Testis (tissue), 2 donors: ENCODE measurements at regions not wholly inside any gene's neighbourhood (a gene's known extent, or its start where the extent isn't known, plus 50 kb on each side); places are given as distances from the start of the nearest gene placed in this dataset.

Source experiments
- POLR2A ChIP-seq: fragments of 450-650 bp; IDR thresholded peaks from one replicate; pipeline ENCODE4 v1.6.1; 2017; ENCODE audit warnings: antibody characterized with exemption, mild to moderate bottlenecking, moderate library complexity
- TF ChIP-seq, protein P1 (sequence below), 3 experiments: fragments of 450-650 bp in 2 of 3; fragments of 200-600 bp in 1 of 3; sonication (generic) in 1 of 3; IDR thresholded peaks; one replicate each; pipeline ENCODE4 v1.5.1; 2016 to 2019; ENCODE audit warnings: antibody characterized with exemption in 3 of 3, mild to moderate bottlenecking in 2 of 3, moderate library complexity in 1 of 3

DNA sequence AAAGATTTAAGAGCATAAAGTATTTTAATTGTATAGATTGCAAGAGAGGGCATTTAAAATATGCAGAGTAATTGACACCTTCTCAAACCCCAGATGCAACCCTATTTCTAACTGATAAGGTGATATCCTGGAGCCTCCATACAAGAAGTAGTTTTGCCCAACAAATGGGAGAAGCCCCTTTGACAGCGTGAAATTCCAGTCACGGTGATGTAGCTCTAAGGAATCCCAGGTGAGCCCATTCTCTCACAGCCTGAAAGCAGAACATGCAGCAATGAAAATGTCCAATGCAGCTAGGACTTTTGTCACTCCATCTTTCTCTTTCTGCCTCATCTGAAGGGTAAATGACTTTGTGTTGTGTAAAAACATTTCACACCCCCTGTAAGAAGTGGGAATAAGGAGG lies 96.4 kb downstream of the TMEM212 start:
- TF ChIP-seq POLR2A, result no peak
- TF ChIP-seq, protein P1, sequence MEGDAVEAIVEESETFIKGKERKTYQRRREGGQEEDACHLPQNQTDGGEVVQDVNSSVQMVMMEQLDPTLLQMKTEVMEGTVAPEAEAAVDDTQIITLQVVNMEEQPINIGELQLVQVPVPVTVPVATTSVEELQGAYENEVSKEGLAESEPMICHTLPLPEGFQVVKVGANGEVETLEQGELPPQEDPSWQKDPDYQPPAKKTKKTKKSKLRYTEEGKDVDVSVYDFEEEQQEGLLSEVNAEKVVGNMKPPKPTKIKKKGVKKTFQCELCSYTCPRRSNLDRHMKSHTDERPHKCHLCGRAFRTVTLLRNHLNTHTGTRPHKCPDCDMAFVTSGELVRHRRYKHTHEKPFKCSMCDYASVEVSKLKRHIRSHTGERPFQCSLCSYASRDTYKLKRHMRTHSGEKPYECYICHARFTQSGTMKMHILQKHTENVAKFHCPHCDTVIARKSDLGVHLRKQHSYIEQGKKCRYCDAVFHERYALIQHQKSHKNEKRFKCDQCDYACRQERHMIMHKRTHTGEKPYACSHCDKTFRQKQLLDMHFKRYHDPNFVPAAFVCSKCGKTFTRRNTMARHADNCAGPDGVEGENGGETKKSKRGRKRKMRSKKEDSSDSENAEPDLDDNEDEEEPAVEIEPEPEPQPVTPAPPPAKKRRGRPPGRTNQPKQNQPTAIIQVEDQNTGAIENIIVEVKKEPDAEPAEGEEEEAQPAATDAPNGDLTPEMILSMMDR (IDR thresholded peaks at IDR 0.05), result no peak
